ENCODE measurements at regions not wholly inside any gene's neighbourhood (a gene's known extent, or its start where the extent isn't known, plus 50 kb on each side); places are given as distances from the start of the nearest gene placed in this dataset.
"Not testable (repeated sequence)": the region's sequence is repeated elsewhere in the genome, so short reads cannot be mapped to it uniquely, and the experiment has no call there.

DNA sequence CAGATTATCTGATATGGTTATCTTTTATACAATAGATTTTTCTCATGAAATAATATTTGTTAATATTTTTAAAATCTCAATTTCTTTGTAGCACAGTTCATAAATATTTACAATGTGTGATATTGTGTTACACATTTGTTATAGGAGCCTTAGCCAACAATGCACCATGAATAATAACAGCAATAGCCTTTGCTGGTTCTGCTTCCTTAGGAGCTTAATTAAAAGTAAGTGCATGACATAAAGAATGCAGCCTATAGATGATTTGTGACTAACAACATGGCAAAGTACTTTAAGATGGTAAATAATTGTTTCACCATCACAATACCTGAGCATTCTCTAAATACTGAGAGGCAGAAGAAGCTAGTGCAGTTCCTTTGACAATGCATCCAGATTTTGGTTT is 156.3 kb upstream of the RASSF8 start:
- DNase-seq, result no peak
- in situ Hi-C loops (cut with HindIII; ENCODE audit: low pct_ligation_motif_present, low pct_unique_long_range_greater_than_20kb, low sequenced_read_pairs), result no loop called here

DNA sequence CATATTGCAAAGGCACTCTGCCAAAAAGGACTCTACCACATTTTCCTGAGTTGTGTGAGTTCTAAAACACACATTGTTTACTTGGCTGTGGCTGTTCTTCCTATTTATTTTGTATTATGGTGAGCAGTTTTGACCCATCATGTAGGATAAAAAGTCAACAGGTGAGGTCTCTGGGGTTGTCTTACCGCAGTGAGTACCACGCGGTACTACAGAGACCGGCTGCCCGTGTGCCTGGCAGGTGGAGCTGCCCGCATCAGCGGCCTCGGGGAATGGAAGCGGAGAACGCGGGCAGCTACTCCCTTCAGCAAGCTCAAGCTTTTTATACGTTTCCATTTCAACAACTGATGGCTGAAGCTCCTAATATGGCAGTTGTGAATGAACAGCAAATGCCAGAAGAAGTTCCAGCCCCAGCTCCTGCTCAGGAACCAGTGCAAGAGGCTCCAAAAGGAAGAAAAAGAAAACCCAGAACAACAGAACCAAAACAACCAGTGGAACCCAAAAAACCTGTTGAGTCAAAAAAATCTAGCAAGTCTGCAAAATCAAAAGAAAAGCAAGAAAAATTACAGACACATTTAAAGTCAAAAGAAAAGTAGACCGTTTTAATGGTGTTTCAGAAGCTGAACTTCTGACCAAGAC is 155.3 kb upstream of the RASSF8 start:
- in situ Hi-C loops (cut with HindIII; ENCODE audit: low pct_ligation_motif_present, low pct_unique_long_range_greater_than_20kb, low sequenced_read_pairs), result not testable (repeated sequence)

DNA sequence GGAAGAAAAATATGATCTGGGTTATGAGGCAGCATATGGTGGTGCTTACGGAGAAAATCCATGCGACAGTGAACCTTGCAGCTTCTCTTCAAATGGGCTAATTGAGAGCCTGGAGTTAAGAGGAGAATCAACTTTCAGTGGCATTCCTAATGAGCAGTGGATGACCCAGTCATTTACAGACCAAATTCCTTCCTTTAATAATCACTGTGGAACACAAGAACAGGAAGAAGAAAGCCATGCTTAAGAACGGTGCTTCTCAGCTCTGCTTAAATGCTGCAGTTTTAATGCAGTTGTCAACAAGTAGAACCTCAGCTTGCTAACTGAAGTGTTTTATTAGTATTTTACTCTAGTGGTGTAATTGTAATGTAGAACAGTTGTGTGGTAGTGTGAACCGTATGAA is 154.2 kb upstream of the RASSF8 start:
- DNase-seq; in situ Hi-C loops (cut with HindIII; ENCODE audit: low pct_ligation_motif_present, low pct_unique_long_range_greater_than_20kb, low sequenced_read_pairs): not testable (repeated sequence)

More for the DNA sequence above, 155.3 kb upstream of the RASSF8 start:
- not testable (repeated sequence) for DNase-seq

DNA sequence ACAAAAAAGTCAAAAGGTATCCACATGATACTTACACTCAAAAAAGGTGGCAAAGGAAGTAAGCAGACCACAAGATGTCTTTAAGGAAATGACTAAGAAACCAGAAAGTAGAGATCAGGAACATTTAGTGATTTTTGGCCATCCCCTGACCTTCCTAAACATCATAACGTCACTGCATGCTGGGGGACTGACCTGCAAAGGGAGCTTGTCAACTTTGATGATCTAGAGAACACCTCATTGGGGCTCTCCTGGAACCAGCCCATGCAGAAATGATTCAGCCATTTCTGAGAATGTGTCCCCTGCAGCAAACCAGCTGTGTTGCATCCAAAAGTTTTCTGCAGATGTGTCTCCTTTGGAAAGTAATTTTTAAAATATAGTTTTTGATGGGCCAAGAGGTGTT is 152.2 kb upstream of the RASSF8 start:
- DNase-seq, result no peak
- in situ Hi-C loops (cut with HindIII; ENCODE audit: low pct_ligation_motif_present, low pct_unique_long_range_greater_than_20kb, low sequenced_read_pairs), result no loop called here

DNA sequence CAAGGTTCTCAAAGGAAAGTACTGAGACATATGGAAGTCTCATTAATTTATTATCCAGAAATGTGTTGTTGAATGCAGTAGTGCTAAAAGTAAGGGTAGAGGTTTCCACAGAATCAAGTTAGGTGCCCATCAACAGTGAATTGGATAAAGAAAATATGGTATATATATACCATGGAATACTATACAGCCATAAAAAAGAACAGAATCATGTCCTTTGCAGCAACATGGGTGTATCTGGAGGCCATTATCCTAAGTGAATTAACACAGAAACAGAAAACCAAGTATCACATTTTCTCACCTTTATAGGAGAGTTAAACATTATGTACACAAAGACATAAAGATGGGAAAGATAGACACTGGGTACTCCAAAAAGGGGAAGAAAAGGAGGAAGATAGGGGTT is 149.9 kb upstream of the RASSF8 start:
- in situ Hi-C loops (cut with HindIII; ENCODE audit: low pct_ligation_motif_present, low pct_unique_long_range_greater_than_20kb, low sequenced_read_pairs), result no loop called here
- DNase-seq, result no peak

DNA sequence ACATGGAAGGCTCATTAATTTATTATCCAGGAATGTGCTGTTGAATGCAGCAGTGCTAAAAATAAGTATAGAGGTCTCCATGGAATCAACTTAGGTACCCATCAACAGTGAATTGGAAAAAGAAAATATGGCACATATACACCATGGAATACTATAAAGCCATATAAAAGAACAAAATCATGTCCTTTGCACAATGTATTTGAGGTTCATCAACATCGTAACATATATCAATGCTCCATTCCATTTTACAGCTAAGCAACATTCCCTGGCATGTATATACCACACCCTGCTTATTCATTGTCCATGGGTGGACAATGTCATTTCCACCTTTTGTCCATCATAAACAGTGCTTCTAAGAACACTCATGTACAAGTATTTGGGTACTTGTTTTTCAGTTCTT is 147.8 kb upstream of the RASSF8 start:
- DNase-seq, result no peak
- in situ Hi-C loops (cut with HindIII; ENCODE audit: low pct_ligation_motif_present, low pct_unique_long_range_greater_than_20kb, low sequenced_read_pairs), result no loop called here

DNA sequence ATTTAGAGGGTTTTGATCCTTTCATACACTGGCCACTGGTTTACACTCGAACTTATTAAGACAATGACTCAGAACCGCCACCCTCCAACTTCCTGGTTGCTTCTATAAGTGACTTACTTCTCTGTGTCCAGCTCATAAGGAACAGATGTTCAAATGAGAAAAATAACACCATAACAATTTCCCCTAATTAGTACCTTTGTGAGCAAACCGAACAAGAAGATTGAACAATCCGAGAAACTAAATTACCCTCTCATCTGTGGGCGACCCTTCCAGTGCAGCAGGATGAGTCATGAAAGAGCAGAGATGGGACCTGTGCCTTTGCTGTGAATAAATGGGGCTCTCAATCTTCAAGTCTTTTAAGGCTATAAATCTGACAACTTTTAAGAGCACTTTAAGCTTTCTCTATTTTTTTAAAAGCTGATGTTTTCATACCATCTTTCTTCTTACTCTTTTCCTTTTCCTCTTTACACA is 146.8 kb upstream of the RASSF8 start:
- in situ Hi-C loops (cut with HindIII; ENCODE audit: low pct_ligation_motif_present, low pct_unique_long_range_greater_than_20kb, low sequenced_read_pairs), result no loop called here
- peak; percentile 77 for DNase-seq

DNA sequence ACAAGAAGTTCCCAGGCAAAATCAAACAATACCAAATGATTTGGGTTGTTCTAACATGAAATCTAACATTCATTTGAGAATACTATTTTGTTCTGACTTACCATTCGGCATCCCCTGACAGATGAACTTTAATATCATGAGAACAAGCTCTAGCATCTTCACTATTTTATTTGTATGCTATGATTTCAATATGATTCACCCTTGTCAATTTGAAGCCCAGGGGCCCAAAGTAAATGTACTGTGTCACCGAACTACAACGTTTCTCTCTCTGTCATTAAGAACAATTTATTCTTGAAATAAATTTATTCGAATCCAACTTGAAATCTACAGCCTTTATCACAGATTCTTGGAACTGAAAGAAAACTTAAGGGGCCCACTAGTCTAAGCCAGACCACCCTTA is 146.2 kb upstream of the RASSF8 start:
- DNase-seq, result no peak
- in situ Hi-C loops (cut with HindIII; ENCODE audit: low pct_ligation_motif_present, low pct_unique_long_range_greater_than_20kb, low sequenced_read_pairs), result no loop called here

DNA sequence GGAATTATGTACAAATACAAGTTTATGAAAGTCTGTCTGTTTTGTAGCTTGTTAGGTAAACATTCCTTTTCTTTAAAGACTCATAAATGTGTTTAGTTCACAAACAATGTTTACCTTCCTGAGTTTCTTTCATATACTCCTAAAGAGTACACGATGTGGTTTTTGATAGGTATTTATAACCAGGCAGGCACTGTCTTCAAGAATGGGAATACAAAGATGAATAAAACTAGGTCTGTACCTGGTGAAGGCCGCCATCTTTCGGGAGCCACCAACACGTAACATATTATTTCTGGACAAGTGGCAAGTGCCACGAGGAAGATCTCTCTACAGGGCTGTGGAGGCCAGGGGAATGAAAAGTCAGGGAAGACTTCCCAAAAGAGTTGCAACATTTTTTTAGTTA is 144.6 kb upstream of the RASSF8 start:
- in situ Hi-C loops (cut with HindIII; ENCODE audit: low pct_ligation_motif_present, low pct_unique_long_range_greater_than_20kb, low sequenced_read_pairs), result no loop called here
- no peak for DNase-seq

DNA sequence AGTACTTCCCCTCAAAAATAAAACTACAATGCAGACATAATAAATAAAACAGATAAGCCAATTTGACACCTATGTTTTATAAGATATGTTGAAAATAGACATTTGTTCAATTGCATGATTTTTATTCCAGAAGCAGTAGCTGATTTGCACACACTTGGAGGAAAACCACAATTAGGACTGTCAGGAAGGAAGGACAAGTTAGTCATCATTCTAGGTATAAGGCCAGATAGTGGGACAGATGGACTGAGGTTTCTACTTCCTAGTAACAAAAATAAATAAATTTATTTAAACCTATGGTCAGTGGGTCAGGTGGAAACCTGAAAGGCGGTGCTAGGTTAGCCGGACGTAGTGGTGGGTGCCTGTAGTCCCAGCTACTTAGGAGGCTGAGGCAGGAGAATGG is 141.8 kb upstream of the RASSF8 start:
- DNase-seq, result no peak
- in situ Hi-C loops (cut with HindIII; ENCODE audit: low pct_ligation_motif_present, low pct_unique_long_range_greater_than_20kb, low sequenced_read_pairs), result no loop called here

DNA sequence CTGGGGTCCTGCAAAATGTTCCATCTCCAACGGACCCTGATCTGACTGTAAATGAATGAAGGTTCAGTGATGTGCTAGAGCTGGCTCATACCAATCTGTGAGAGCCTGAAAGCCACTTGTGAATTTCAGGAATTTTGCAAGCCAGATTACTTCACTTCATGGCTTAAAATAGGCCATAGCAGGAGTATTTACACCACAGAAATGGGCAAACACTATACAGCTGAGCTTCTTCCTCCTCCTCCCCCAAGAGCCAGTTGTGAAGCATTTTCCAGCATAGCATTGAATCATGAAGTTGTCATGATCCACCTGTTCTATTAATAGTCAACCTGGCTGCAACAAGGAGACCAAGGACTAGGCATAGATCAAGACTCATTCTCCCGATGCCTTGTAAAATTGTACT is 141.3 kb upstream of the RASSF8 start:
- in situ Hi-C loops (cut with HindIII; ENCODE audit: low pct_ligation_motif_present, low pct_unique_long_range_greater_than_20kb, low sequenced_read_pairs), result no loop called here
- DNase-seq, result no peak

DNA sequence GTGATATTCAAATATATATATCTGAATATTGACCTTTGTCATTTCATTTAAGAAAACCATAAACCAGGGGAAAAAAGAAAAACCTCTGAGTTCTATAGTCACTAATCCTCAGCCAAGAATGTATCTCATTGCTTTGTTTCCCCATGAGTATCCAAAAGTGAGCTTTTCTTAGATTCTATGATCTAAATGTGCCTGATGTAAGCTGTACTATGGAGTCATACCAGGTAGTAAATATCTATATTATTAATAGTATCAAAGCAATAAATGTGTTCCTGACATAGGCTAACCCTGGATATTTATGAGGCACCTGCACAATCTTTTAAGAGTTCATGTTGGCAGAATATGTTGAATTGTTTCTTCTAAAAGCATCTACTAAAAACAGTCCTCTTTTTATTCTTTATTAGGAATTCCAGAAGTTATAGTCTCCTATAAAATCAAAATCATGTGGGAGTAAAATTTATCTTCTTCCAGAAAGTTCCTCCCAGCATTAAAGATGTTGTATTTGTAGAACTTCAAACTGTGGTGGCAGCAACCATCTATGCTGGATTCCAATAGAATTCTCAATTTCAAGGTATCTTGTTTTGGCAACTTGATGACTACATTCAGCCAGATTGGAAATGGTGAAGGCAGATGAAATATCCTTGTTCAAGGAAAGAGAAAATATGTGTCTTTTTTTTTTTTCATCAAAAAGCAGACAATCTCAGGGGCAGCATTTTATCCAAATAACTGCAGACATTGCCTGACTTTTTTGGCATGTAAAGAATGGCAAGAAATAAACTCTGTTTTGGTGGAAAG is 139.7 kb upstream of the RASSF8 start:
- no peak for DNase-seq
- in situ Hi-C loops (cut with HindIII; ENCODE audit: low pct_ligation_motif_present, low pct_unique_long_range_greater_than_20kb, low sequenced_read_pairs), result no loop called here

DNA sequence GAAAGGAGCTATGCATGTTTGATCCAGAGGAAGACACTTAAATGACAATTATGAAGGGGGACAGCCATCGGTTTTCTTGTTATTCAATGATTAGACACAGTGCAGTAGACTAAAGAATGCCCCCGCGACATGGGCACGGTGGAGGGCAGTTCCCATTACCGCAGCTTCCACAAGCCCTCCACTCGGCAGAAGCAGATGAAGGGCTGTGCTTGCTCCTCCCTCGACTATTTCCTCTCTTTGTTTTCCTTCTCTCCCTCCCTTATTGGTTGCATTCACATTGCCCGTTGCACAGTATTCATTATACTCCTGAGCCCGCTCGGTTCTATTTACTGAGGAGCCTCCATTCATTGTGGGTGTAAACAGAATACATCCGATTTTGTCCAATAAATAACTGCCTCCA is 138.8 kb upstream of the RASSF8 start:
- in situ Hi-C loops (cut with HindIII; ENCODE audit: low pct_ligation_motif_present, low pct_unique_long_range_greater_than_20kb, low sequenced_read_pairs), result no loop called here

DNA sequence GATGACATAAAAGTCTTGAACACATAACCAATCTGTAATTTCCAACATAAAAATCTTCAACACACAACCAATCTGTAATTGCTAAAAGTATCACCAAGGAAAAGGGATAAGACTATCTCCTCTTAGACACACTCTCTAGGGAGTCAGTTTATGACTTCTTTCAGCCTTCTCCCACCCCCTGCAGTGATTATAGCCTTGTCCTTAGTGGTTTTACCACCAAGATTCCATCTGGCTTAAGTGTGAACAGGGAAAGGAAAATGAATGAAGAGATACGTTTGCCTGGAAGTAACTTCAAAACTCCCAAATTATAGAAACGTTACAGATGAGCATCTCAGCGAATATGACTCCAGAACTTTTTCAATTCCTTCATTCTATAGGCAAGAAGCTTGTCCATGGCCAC is 136.2 kb upstream of the RASSF8 start:
- in situ Hi-C loops (cut with HindIII; ENCODE audit: low pct_ligation_motif_present, low pct_unique_long_range_greater_than_20kb, low sequenced_read_pairs), result no loop called here
- DNase-seq, result no peak

More for the DNA sequence above, 138.8 kb upstream of the RASSF8 start:
- no peak for DNase-seq

DNA sequence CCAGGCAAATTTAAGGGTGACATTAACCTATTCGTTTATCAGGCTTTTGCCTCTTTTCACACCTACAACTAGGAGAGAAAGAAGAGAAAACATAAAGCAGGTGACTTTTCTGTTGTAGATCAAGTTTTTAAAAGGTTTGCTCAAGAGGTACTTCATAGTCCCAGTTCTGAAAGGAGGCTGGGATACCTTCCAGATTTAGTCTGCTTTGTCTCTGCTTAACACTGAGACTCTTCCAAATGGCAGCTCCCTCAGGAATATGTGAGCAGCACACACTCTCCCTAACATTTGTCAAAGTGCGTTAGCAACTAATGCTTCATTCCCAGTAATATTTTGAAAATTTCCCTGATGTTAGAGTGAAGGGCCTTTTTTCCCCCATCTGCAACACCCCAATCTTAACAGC is 133.7 kb upstream of the RASSF8 start:
- in situ Hi-C loops (cut with HindIII; ENCODE audit: low pct_ligation_motif_present, low pct_unique_long_range_greater_than_20kb, low sequenced_read_pairs), result no loop called here
- DNase-seq, result no peak

DNA sequence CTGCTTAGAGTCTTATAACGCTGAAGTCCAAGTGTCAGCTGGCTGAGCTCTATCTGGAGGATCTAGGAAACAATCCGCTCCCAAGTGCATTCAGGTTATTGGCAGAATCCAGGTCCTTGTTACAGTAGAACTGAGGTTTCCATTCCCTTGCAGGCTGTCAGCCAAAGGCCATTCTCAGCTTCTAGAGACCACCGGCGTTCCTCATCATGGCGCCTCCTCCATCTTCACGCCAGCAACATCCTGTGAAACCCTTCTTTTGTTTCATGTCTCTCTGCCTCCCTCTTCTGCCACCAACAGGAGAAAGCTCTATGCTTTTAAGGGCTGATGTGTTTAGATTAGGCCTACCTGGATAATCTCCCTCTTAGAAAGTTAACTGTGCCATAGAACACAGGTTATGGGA is 133.0 kb upstream of the RASSF8 start:
- no peak for DNase-seq
- in situ Hi-C loops (cut with HindIII; ENCODE audit: low pct_ligation_motif_present, low pct_unique_long_range_greater_than_20kb, low sequenced_read_pairs), result no loop called here

DNA sequence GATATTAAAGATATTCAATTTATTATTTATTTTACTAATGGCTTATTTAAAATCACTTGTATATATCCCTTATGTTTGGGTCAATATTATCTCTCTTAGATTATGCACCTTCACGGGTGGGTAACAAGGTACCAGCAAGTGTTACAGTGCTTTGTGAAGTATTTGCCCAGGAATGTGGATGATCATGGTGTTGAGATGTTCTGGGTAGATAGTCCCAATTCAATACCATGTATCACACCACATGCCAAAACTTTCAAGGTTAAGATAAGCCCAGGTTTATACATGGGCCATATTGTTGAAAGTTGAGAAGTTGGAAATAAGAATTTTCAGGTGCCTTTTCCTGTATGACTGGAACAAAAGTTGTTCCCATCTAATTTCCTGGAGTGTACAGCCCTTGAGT is 131.3 kb upstream of the RASSF8 start:
- DNase-seq, result no peak
- in situ Hi-C loops (cut with HindIII; ENCODE audit: low pct_ligation_motif_present, low pct_unique_long_range_greater_than_20kb, low sequenced_read_pairs), result no loop called here

DNA sequence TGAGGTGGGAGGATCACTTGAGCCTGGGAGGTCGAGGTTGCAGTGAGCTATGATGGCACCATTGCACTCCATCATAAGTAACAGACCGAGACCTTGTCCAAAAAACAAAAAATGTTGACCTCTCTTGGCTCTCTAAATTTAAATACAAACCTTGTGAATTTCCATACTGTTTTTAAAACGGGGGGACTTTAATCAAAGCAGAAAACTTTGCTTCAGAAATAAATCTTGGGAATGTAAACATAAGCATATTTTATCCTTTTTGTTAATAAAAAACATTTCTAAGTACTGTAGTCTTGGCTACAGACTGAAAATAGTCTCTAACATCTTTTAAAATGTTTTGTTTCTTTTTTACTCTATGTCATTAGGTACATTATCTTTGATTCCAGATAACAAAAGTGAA is 130.7 kb upstream of the RASSF8 start:
- DNase-seq, result no peak
- in situ Hi-C loops (cut with HindIII; ENCODE audit: low pct_ligation_motif_present, low pct_unique_long_range_greater_than_20kb, low sequenced_read_pairs), result no loop called here

DNA sequence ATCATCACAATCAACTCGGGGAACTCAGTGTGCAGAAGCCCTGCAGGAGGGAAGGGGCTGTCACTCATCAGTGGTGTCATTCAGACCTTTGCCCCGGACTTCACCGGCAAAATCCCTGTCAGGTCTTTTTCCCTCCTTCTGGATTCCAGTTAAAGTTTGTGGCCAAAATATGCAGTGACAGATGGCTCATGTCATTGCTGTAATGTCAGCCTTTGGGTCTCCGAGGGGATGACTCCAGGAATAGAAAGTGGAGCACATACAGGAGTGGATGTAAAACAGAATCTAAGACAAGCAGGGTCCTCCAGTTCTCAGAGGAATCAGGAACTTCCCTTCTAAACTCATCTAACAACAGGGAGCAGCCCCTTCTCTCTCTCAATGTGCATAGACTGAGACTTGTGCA is 130.3 kb upstream of the RASSF8 start:
- in situ Hi-C loops (cut with HindIII; ENCODE audit: low pct_ligation_motif_present, low pct_unique_long_range_greater_than_20kb, low sequenced_read_pairs), result no loop called here
- no peak for DNase-seq

DNA sequence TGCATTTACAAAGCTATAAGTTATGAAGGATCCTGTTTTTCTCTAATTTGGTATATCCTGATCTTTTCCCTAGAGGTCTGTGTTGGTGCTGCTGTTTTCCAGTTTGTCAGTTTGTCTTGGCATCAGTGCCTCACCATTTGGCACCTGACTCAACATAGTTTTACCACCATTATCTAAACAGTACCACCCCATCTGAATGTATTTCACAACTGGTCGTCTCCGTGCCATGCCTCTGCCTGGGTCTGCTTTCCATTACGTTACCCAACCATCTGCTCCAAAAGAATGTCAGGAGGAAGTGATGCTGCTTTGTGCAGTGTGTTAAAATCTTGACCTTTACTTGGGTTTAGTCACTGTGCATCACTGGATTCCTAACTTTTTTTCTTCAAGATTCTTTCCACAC is 129.3 kb upstream of the RASSF8 start:
- in situ Hi-C loops (cut with HindIII; ENCODE audit: low pct_ligation_motif_present, low pct_unique_long_range_greater_than_20kb, low sequenced_read_pairs), result no loop called here
- DNase-seq, result no peak

Data from ACHN (cell line).